CD14-positive monocyte (primary cell): ENCODE measurements at regions not wholly inside any gene's neighbourhood (a gene's known extent, or its start where the extent isn't known, plus 50 kb on each side); places are given as distances from the start of the nearest gene placed in this dataset.

Source experiments
- DNase-seq, 3 donors: peaks; one replicate each; pipeline ENCODE4 v3.0.0-alpha.2; 2011 to 2022
- H2AFZ ChIP-seq: 2 replicates; pipeline ENCODE4 v1.6.0; 2012; ENCODE audit warnings: mild to moderate bottlenecking, low read depth, low read length, inconsistent platforms; ENCODE audit not compliant: insufficient read depth, poor library complexity, severe bottlenecking
- H3K27ac ChIP-seq, 2 donors: 1 replicate in 1 of 2; 2 replicates in 1 of 2; pipeline ENCODE4 v1.5.1; 2012 to 2013; ENCODE audit warnings: low read length in 2 of 2, control low read depth in 1 of 2, inconsistent platforms in 1 of 2, low read depth in 1 of 2, mild to moderate bottlenecking in 1 of 2
- H3K27me3 ChIP-seq, 2 donors: one replicate each; pipeline versions ENCODE4 v1.6.0 to v1.6.1; 2011 to 2013; ENCODE audit warnings: low read length in 2 of 2; ENCODE audit not compliant: control insufficient read depth in 2 of 2, insufficient read depth in 2 of 2
- H3K36me3 ChIP-seq, 2 donors: replicated peaks in 1 of 2; 1 replicate in 1 of 2; 2 replicates in 1 of 2; pipeline versions ENCODE4 v1.5.1 to v1.6.1; 2012 to 2013; ENCODE audit warnings: low read length in 2 of 2, control low read depth in 1 of 2, inconsistent platforms in 1 of 2, mild to moderate bottlenecking in 1 of 2; ENCODE audit not compliant: insufficient read depth in 2 of 2, control insufficient read depth in 1 of 2
- H3K4me1 ChIP-seq, 2 donors: 1 replicate in 1 of 2; 2 replicates in 1 of 2; pipeline versions ENCODE4 v1.5.1 to v1.6.1; 2012 to 2013; ENCODE audit warnings: low read length in 2 of 2, control low read depth in 1 of 2, inconsistent platforms in 1 of 2, mild to moderate bottlenecking in 1 of 2, moderate library complexity in 1 of 2; ENCODE audit not compliant: insufficient read depth in 2 of 2, control insufficient read depth in 1 of 2
- H3K4me2 ChIP-seq: replicated peaks from 2 replicates; pipeline ENCODE3; 2012; ENCODE audit warnings: low read length, moderate library complexity, mild to moderate bottlenecking; ENCODE audit not compliant: poor library complexity, severe bottlenecking; ENCODE audit errors: extremely low read depth
- H3K4me3 ChIP-seq, 3 experiments: fragments of 200-600 bp in 1 of 3; sonication (generic) in 1 of 3; replicated peaks in 1 of 3; 1 replicate in 2 of 3; 2 replicates in 1 of 3; pipeline ENCODE4 v1.5.1; 2011 to 2013; ENCODE audit warnings: low read length in 3 of 3, mild to moderate bottlenecking in 3 of 3, control low read depth in 2 of 3, low read depth in 2 of 3, inconsistent platforms in 1 of 3, moderate library complexity in 1 of 3
- H3K79me2 ChIP-seq: 2 replicates; pipeline ENCODE4 v1.6.0; 2012; ENCODE audit warnings: mild to moderate bottlenecking, control low read depth, inconsistent platforms, low read length, moderate library complexity; ENCODE audit not compliant: insufficient read depth
- H3K9ac ChIP-seq: 2 replicates; pipeline ENCODE4 v1.6.0; 2017; ENCODE audit warnings: low read length, mild to moderate bottlenecking; ENCODE audit not compliant: insufficient read depth, poor library complexity, severe bottlenecking
- H3K9me3 ChIP-seq, 2 donors: replicated peaks in 1 of 2; 1 replicate in 1 of 2; 2 replicates in 1 of 2; pipeline versions ENCODE4 v1.5.1 to v1.6.1; 2012 to 2013; ENCODE audit warnings: low read length in 2 of 2, control low read depth in 1 of 2; ENCODE audit not compliant: control insufficient read depth in 1 of 2, insufficient read depth in 1 of 2
- H4K20me1 ChIP-seq: 2 replicates; pipeline ENCODE4 v1.6.0; 2012; ENCODE audit warnings: mild to moderate bottlenecking, low read length, control low read depth, moderate library complexity; ENCODE audit not compliant: insufficient read depth
- H3K27ac Mint-ChIP-seq, 7 donors: one replicate each; pipeline ENCODE4 v1.8.0; 2020; ENCODE audit warnings: mild to moderate bottlenecking in 7 of 7, mixed read lengths in 7 of 7, moderate library complexity in 6 of 7, inconsistent platforms in 2 of 7
- H3K27me3 Mint-ChIP-seq, 3 donors: one replicate each; pipeline ENCODE4 v1.8.0; 2021 to 2022; ENCODE audit warnings: low read depth in 3 of 3, mild to moderate bottlenecking in 3 of 3, mixed read lengths in 3 of 3, moderate library complexity in 3 of 3, inconsistent platforms in 1 of 3
- H3K36me3 Mint-ChIP-seq, 2 donors: one replicate each; pipeline ENCODE4 v1.8.0; 2020; ENCODE audit warnings: mixed read lengths in 2 of 2, inconsistent platforms in 1 of 2, mild to moderate bottlenecking in 1 of 2
- H3K4me1 Mint-ChIP-seq: one replicate; pipeline ENCODE4 v1.8.0; 2020; ENCODE audit warnings: mild to moderate bottlenecking, mixed read lengths
- H3K4me3 Mint-ChIP-seq, 2 donors: one replicate each; pipeline ENCODE4 v1.8.0; 2020; ENCODE audit warnings: mild to moderate bottlenecking in 2 of 2, mixed read lengths in 2 of 2, moderate library complexity in 1 of 2
- H3K9me3 Mint-ChIP-seq, 7 donors: one replicate each; pipeline ENCODE4 v1.8.0; 2020 to 2022; ENCODE audit warnings: mixed read lengths in 7 of 7, mild to moderate bottlenecking in 6 of 7, moderate library complexity in 6 of 7, inconsistent platforms in 2 of 7
- CTCF ChIP-seq: fragments of 200-600 bp; IDR thresholded peaks from one replicate; pipeline ENCODE4 v1.8.0; 2022; ENCODE audit warnings: antibody characterized with exemption, mild to moderate bottlenecking
- WGBS: methylation state at CpG from one replicate; pipeline ENCODE4 v1.1.5; 2013; ENCODE audit warnings: missing lambda C conversion rate; ENCODE audit not compliant: insufficient coverage; 5-methylcytosine and 5-hydroxymethylcytosine counted together
- intact Hi-C, 2 donors: fragments of 100-400 bp; cut with micrococcal nuclease; formaldehyde crosslinking; loops; one replicate each; pipeline versions ENCODE4 v1.15.0 to v1.15.1; 2023

- H3K4me1 Mint-ChIP-seq: no peaks in the 10 kb centered on the region
- Histone ChIP-seq H3K36me3 (no peaks in the 10 kb centered on the region), H3K4me3 (no peak overlapping the region), H2AFZ (no peak overlapping the region), H3K79me2 (no peaks in the 10 kb centered on the region), H3K4me2 (no peak overlapping the region), H4K20me1 (no peaks in the 10 kb centered on the region), H3K9me3 (peaks cover 0 to 10% of the 10 kb centered on the region in 2 donors), H3K4me1 (no peaks in the 10 kb centered on the region), H3K27ac (no peak overlapping the region), H3K9ac (no peak overlapping the region), H3K27me3 (no peaks in the 10 kb centered on the region)
- WGBS: 95% methylated on average over 4 of the region's 4 CpGs
- peaks cover 1 to 7% (median 6%) of the 10 kb centered on the region in 7 donors for H3K9me3 Mint-ChIP-seq
- H3K27me3 Mint-ChIP-seq: peaks cover 0 to 4% (median 0%) of the 10 kb centered on the region in 3 donors
- TF ChIP-seq CTCF: no peak
- no peak for DNase-seq
- no peak overlapping the region for H3K27ac Mint-ChIP-seq
- H3K36me3 Mint-ChIP-seq: no peaks in the 10 kb centered on the region
- intact Hi-C loops: no loop called here
- H3K4me3 Mint-ChIP-seq: no peak overlapping the region
Measured at GRCh38 chr2:56874717-56875116, 690.9 kb downstream of the CCDC85A start.

- Mint-ChIP-seq H3K4me3 (no peak overlapping the region), H3K4me1 (no peaks in the 10 kb centered on the region), H3K27ac (no peak overlapping the region), H3K9me3 (peaks cover 0 to 7% (median 3%) of the 10 kb centered on the region in 7 donors), H3K36me3 (no peaks in the 10 kb centered on the region), H3K27me3 (peaks cover 0 to 3% (median 0%) of the 10 kb centered on the region in 3 donors)
- intact Hi-C loops: no loop called here
- TF ChIP-seq CTCF: no peak
- no peak overlapping the region for H3K9ac ChIP-seq
- no CpG with 5 or more reads among the region's 2 CpGs for WGBS
- H3K27ac ChIP-seq: no peak overlapping the region
- no peaks in the 10 kb centered on the region for H3K4me1 ChIP-seq
- no peaks in the 10 kb centered on the region for H3K27me3 ChIP-seq
- no peaks in the 10 kb centered on the region for H3K36me3 ChIP-seq
- no peaks in the 10 kb centered on the region for H3K79me2 ChIP-seq
- H3K4me3 ChIP-seq: no peak overlapping the region
- H4K20me1 ChIP-seq: no peaks in the 10 kb centered on the region
- H3K9me3 ChIP-seq: no peaks in the 10 kb centered on the region
- no peak overlapping the region for H3K4me2 ChIP-seq
- no peak for DNase-seq
- H2AFZ ChIP-seq: no peak overlapping the region
Measured at GRCh38 chr2:56889738-56890137, 705.9 kb downstream of the CCDC85A start.
